Stimulated activated CD8-positive, alpha-beta memory T cell treated with anti-CD3 and anti-CD28 coated beads, Interleukin-15, amount 100 ng/mL, for 1 hour (primary cell): ENCODE measurements at regions not wholly inside any gene's neighbourhood (a gene's known extent, or its start where the extent isn't known, plus 50 kb on each side); places are given as distances from the start of the nearest gene placed in this dataset.
"Not testable (repeated sequence)": the region's sequence is repeated elsewhere in the genome, so short reads cannot be mapped to it uniquely, and the experiment has no call there.

Experiments
- DNase-seq: peaks from one replicate; pipeline ENCODE4 v3.0.0-alpha.2; 2020; ENCODE audit warnings: low read depth

DNA sequence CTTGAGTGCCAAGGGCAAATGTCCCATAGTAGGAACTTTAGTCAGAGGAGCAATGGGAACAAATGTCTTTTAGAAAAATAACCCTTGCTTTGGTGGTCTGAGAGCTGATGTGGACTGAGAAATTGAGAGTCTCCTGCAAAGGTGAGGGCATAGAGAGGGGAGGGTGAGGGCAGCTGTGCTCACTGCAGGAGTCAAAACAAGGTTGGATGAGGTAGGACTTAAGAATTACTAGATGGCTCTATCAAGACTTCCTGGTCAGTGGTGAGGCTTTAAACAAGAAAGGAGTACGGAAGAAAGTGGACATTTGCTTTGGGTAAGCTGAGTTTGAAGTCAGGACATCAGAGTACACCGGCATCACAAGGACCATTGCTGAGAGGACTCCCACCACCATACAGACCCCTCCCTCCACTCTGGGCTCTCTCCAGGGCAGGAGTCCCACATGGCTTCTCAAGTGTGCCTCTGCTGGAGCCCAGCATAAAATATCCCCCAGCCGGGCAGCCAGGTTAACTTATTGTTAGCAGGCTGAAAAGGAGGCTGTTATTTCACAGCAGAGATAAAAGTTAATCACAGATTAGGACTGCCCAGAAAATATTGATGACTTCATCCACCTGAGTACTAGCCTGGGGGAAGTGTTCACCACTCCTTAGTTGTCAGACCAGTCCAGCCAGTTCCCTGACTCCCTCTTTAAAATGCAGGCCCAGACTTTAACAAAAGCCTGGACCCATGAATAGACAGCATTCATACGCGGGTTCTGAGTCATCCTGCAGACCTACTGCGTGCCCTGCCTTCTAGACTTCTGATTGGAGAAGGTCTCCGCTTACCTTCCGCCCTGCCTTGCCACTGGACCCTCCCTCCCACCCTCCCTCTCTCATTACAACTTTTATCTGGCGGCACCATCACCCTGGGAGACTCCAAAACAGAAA lies 167.2 kb downstream of the BCL2L11 start:
- DNase-seq = not testable (repeated sequence)

DNA sequence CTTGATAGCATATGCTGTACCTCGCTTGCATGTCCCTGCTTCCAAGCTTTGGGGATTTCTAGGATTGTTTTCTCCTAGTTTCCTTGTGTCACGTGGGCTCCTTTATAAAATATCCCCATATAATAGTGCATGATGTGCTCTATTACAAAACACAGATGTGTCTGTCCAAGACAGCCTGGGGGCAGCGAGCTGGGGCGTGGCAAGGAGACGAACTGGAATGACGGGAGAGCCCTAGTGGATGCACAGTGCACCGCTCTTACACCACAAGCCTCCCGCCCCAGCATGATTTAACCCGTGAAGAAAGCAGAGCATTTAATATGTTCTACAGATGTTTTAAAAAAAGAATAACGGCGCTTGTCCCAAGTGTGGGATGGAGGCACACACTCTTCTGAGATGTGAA lies 169.7 kb downstream of the BCL2L11 start:
- DNase-seq = not testable (repeated sequence)

DNA sequence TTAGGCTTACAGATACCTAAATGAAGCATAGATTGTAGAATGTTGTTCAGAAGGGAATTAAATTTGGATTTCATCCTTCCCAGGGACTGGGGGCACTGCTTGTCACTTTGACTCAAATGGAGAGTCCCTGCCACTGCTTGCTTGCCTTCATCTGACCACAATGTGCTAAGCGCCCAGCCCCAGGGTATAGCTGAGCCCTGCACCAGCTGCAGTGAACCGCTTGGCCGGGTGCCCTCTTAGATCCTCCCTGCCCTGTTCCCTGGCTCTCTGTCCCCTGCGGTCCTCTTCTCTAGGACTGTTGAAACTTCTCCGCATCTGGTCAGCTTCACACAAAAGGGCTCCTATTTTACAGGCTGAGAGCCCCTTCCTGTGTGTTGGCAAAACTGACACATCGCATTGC lies 170.9 kb downstream of the BCL2L11 start:
- not testable (repeated sequence) for DNase-seq

DNA sequence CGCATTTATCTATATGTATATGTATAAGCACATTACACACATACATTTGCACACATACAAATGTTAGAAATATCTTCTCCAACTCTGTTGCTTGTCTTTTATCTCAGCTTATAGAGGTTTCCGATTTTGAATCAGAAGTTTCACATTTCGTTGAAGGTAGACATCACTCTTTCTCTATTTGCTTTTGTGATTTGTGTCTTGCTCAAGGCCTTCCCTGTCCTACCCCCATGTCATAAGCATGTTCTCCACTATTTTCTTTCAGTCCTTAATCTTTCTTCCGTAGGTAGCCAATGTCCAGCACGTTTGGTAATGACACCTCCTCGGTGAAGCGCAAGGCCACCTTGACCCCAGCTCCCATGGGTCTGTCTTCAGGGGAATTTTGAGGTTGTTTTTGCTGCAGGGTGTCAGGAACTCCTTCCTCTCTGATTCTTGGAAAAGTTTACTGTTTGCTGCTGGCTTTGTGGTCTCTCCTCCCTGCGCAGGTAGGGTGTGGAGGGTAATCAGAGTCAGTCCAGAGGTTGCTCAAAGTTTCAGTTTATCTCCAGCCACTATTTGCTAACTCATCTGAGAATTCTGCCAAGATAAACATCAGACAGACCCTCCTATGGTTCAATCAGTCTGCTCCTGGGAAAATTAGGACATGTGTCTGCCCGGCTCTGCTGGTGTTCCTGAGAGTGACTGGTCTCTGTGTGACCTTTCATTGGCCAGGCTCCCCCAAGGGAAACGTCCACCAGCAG lies 171.7 kb downstream of the BCL2L11 start:
- DNase-seq = not testable (repeated sequence)

DNA sequence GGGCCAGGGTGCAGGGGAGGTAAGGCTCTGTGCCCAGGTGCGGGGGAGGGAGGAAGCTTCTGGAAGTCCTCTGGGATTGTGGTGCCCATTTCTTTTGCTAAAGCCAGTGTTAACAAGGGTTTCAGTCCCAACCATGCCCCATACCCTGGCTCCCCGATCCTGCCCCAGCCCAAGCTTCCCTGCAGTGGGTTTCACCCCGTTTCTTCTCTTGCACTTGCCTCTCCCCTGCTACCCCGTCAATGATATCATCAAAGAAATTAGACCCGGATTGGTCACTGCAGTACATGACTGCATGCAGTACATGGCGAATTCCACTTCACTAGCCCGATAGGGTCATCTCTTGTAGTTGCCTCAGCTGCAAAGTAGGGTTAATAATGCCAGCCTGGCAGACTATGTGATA lies 174.0 kb downstream of the BCL2L11 start:
- DNase-seq = not testable (repeated sequence)

DNA sequence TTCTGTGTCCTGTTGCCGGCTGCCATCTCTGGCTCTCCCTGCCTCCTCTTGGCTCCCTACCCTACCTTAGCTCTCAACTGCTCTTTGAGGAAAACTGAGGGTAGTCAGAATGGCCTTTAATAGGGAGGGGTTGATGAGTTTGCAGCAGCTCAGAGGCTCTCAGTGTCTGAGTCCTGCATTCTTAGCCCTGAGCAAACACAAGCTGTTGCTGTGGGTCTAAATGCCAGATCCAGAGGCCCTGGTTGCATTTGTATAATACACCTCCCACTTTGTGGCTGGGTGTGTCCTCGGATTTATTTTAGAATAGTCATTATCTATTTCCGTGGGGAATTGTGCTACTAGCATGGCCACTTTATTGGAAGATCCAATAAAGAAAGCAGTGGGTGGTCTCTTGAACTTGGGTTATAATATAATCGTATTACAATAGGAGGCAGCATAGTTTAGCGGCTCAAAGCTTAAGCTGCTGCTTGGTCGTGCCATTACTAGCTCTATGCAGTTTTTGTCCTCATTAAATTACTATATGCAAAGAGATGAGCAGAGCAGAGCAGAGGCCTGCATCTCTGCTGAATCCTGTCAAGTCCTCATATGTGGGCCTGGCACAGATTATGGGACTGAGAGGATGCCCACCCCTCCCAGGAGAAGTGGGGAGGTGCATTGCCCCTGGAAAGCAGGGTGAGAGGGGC lies 175.5 kb downstream of the BCL2L11 start:
- DNase-seq = not testable (repeated sequence)

DNA sequence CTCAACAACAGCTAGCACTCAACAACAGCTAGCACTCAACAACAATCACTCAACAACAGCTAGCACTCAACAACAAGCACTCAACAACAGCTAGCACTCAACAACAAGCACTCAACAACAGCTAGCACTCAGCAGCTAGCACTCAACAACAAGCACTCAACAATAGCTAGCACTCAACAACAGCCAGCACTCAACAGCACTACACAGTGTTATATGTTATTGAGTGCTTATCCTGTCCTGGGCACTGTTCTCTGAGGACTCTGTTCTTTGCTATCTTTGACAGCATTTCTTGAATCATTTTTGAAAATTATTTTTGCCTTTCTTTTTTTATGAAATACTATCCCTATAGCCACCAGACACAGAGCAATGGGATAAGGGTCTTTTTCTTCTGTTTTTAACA lies 176.4 kb downstream of the BCL2L11 start:
- DNase-seq = not testable (repeated sequence)

DNA sequence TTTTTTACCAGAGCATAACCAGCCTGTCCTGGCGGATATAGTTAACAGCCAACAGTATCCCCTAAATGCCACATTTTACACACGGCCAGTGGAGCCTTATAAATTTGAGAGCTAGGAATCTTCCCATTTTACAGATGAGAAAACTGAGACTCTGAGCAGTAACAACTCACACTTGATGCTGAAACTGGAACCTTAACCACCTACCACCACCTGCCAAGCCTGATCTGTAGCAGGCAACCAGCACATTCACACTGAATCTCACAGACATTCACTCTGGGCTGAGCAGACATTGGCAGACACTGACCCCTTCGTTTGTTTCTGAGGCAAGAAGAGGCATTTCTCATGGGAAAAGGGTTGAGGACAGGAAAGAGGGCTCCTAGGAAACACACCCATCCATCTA lies 178.2 kb downstream of the BCL2L11 start:
- not testable (repeated sequence) for DNase-seq

DNA sequence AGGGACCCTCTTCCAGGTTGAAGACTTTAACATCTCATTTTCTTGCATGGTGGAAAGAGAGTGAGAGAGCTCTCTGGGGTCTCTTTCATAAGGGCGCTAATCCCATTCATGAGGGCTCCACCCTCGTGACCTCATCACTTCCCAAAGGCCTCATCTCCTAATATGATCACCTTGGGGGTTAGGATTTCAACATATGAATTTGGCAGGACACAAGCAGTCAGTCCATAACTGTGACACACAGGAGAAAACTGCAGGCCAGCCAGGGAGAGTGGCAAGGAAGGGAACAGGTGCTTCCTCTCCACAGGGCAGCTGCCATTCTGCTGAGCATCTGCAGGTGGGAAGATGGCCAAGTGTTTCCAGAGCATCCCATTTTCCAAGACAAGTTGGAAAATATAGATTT lies 178.9 kb downstream of the BCL2L11 start:
- not testable (repeated sequence) for DNase-seq

DNA sequence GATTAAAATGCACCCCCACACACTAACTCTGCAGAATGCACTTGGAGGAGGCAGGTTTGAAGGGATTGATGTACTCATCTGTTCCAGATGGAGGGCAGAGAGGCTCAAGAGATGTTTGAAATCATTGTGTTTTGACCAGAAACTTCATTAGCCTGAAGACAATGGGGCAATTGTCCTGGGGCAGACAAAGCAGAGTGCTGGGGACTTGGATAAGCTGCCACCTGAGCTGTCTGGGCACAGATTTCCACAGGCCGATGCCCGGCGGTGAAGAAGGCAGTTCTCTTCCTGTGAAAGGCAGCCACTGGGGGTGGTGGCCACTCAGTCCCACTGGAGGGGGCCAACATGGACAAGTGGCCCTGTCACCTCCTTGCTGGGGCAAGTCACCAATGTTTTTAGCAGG lies 181.0 kb downstream of the BCL2L11 start:
- DNase-seq = not testable (repeated sequence)

DNA sequence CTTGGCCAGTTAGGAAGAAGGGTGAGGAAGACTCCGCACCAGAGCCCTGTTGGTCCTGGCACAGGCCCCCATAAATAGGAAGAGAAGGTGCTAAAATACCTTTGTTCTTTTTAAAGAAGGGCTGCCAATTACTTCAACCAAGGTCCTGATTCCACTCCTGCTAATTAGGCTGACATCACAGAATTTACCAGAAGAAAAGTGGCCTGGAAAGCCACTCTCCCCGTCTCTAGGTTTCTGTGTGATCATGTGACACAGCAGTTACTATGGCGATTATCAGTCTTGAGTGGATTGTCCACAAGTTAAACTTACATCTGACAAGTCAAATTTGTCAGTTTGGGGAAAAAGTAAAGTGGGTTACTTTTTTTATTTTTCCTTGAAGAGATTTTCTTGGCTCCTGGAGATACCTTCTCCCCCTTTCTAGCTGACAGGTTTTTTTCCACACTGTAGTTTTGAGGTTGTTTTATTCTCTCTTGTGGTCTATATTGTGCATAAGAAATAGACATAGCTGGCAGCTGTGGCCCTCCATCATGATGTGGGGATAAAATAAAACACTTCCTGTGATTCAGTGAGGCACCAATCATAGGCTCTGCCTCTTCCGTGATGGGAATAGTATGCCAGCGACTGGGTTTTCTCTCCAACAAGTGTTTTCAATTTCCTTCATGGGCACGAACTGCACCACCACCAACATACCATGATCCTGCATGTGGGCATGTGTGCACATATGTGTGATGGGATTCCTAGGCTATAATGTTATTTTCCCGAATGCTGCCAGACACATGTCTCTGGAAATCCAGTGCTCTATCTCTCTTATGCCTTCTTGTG lies 181.9 kb downstream of the BCL2L11 start:
- DNase-seq = not testable (repeated sequence)

DNA sequence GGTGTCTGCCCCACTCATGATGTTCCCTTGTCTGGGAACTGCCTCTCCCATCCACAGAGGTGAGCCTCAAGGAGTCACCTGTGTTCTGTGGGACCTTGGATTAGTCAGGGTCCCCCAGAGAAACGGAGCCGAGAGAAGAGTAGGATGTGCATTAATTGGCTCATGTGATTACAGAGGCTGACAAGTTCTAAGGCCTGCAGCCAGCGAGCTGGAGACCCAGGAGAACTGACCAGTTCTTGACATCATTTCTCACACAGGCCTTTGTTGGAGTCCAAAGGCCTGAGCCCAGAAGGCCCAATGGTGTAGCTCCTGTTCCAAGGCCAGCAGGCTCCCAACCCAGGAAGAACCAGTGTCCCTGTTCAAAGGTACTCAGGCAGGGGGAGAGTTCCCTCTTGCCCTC lies 186.6 kb downstream of the BCL2L11 start:
- DNase-seq = not testable (repeated sequence)

DNA sequence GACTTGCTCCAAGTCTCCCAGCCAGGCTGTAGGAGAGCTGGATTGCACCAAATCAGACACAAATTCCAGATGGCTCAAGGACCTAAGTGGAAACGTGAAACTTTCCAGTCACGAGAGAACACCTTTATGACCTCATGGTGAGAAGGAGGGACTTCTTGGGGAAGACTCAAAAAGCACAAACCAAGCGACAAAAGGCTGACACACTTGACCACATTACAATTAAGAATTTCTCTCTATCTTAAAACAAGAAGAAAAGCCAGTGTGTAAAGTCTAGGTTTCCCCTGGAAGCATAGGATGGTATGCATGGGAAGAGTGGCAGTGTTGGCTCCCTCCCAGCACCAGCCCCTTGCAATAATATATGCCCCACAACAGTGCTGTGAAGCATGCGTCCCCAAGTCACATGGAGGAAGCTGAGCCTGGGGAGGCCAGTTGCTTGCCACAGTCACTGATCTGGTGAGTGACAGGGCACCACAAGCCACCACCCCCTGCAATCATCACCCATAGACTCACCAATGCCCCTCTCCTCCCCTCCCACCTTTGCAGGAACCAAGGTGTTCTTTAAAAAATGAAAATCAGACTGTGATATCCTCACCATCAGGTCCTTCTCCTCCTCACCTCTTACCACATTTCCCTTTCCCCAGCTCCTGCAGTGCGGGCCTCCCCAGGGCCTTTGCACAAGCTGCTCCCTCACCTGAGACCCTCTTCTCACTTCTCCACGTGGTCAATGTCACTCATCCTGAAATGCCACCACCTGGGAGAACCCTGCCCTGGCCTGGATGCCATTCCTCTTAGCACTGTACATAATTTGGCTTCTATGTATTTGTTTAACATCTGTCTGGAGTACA lies 188.7 kb downstream of the BCL2L11 start:
- DNase-seq = not testable (repeated sequence)

DNA sequence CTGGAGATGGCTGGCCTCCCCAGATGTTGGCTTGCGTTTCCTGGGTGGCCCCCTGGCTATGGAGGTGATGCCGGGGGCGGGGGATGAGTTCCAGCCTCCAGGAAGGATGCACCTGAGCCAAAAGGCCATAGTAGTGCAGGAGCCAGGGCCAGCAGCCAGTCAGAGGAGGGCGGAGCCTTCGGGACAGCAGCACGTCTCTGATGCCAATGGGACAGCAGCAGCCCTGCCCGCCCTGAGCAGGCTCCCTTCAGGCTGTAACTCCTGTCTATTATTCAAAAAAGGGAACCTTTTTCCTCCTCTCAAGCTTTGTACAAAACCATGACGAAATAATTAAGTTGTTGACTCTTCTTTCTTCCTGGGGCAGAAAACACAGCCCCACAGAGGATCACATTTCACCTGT lies 189.7 kb downstream of the BCL2L11 start:
- DNase-seq = not testable (repeated sequence)

DNA sequence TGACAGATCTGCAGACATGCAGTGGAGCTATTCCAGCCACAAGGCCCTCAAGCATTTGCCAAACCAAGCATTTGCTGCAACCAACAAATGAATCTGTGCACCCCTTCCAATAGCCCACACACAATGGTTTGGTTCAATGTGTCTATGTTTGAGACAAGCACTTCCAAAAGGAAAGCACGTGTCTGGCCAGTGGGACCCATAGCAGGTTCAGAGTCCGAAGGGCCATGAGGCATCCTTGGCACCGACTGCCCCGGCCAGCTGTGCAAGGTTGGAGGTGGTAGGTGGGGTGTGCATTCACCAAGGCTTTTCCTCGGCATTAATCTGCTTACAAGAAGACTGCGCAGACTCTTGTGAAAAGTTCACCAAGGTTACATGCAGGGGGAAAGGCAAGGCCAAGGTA lies 190.9 kb downstream of the BCL2L11 start:
- DNase-seq = not testable (repeated sequence)

DNA sequence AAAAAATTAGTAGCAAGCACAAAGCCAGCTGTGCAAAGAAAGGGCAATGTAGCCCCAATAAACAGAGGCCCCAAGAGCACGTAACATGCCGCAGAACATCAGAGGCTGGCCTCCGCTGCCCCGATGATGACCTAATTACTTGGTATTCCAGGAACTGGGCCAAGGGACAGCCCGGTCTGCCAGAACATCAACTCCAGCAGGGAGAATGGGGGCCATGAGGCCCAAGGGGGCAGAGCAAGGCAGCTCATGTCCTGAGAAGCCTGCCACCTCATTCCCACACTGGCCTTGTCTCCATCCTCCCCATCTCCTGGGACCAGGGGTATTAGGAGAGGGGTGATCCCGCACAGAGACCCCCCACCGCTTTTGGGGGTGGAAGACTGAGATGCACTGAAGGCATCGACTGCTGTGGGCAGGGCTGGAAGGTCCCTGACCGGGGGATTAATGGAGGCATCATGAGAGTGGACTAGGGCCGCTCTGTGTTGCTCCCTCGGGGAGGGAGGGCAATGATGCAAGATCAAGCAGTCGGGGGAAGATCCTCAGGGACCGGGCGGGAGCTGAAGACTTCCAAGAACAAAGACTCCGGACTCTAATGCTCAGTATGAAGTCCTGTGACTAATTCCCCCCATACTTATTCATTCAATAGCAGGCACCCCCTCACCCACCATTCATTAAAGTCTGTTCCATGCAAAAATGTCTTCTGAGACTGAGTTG lies 192.3 kb downstream of the BCL2L11 start:
- not testable (repeated sequence) for DNase-seq

DNA sequence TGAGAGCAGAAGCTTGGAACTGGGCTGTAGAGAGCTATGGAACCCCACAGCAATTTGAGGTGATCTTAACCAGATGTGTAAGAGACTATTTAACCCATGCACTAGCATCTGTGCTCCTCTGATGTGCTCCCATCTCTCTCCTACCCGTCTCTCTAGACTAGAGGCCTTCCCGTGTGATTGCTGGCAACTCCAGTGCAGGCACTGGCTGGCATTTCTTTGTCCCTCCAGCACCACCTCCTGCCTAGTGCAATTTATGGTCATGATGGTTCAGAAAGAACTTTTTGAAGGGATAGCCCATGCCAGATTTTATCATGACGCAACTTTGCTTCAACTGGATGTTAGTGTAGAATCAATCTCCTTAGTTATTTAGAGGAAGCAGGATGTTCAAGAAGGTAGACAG lies 193.0 kb downstream of the BCL2L11 start:
- DNase-seq = not testable (repeated sequence)

DNA sequence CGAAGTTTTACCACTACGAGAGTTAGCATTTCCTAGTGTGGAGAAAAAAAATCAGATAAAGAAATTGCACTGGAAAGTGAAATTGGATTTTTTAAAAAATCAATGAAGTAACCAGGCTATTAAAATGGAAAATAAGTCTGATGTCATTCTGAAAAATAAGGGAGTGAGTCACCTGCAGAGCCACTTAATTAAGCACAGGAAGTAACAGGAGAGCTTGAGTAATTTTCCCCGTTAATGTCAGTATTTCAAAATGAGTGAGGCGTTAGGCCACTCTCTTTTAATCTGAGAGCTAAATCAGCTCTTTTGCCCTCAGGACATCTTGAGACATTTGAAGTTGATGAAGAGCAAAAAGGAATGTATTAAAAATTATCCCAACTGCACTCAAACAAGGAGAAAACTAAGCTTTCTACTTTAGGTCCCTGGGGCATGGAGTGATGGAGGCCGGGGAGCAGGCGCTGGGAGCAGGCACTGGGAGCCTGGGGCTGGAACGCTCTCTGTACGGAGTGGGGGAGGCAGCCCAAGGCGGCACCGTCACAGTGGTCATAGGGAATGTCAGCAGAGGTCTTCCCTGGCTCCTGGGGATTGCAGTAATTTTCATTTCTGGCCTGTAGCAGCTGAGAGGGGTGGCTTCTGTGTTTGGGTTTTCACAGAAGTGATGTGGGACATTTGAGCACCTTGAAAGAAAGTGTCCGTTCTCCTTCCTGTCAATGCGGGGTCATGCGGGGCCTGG lies 194.6 kb downstream of the BCL2L11 start:
- DNase-seq = not testable (repeated sequence)

DNA sequence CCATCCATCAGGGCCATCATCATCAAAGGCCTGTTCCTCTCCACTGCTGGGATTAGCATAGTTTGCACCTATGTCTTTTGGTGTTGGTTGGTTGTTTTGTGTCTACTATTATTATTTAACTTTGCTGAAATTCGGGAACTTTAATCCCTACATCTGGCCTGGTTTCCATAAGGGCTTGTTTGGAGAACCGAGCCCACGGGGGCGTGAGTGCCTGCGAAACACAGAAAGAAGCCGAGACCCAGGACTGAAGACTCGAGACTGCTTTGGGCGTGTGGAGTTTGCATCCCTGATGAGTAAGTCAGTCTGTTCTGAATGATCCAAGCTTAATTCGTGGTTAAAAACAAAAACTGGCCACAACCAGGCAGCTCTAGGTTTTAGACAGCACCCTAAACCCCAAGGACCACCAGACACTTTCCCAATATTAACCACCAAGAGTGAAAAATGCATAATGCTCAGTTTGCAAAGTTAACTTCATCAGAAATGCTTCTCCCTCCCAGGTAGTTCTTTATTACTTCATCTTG lies 195.6 kb downstream of the BCL2L11 start:
- DNase-seq = not testable (repeated sequence)
